ENCODE measurements at regions not wholly inside any gene's neighbourhood (a gene's known extent, or its start where the extent isn't known, plus 50 kb on each side); places are given as distances from the start of the nearest gene placed in this dataset.

DNA sequence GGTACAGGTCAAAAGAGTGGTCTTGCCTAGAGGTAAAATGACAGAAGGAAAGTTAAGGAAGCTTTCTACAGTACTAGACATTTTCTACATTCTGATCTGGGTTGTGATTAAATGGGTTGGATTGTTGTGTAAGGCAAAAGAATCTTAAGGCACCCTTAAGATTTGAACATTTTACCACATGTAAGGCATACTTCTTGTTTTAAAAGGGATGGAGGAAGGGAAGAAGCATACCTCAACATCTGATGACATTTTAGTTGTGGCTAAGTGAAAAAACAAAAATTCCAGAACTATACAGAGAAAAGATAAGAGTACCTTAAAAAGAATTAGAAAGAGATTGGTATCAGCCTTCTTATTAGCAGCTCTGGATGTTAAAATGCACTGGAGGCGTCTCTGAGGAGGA, 356.0 kb upstream of the CADM1 start:
- TF ChIP-seq, protein P1, sequence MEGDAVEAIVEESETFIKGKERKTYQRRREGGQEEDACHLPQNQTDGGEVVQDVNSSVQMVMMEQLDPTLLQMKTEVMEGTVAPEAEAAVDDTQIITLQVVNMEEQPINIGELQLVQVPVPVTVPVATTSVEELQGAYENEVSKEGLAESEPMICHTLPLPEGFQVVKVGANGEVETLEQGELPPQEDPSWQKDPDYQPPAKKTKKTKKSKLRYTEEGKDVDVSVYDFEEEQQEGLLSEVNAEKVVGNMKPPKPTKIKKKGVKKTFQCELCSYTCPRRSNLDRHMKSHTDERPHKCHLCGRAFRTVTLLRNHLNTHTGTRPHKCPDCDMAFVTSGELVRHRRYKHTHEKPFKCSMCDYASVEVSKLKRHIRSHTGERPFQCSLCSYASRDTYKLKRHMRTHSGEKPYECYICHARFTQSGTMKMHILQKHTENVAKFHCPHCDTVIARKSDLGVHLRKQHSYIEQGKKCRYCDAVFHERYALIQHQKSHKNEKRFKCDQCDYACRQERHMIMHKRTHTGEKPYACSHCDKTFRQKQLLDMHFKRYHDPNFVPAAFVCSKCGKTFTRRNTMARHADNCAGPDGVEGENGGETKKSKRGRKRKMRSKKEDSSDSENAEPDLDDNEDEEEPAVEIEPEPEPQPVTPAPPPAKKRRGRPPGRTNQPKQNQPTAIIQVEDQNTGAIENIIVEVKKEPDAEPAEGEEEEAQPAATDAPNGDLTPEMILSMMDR (IDR thresholded peaks at IDR 0.05; ENCODE audit: extremely low read depth, insufficient read depth, missing control alignments) = no peak
- in situ Hi-C loops (cut with MboI; ENCODE audit: low pct_unique_long_range_greater_than_20kb, low sequenced_read_pairs, unreplicated experiment) = no loop called here
- DNase-seq (ENCODE audit: low spot score) = no peak

DNA sequence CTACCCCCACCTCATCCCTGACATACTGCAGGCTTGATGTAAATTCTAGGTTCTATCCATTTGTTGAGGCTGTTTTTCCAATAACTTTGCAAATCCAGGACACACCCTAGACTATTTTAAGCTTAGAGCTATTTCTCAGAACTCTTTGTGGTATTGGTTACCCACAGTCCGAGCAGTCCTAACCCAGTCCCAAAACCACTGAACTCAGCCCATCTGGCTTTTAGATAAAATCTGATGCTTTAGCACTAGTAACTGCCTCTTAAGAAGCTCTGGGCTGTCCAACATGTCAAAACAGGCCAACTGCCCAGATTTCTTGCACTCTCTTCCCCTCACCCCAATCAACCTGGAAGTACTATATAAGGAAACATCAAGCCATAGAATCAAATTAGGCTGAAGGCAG, 344.4 kb upstream of the CADM1 start:
- TF ChIP-seq, protein P1 (IDR thresholded peaks at IDR 0.05; ENCODE audit: extremely low read depth, insufficient read depth, missing control alignments) = no peak
- no peak for DNase-seq (ENCODE audit: low spot score)
- in situ Hi-C loops (cut with MboI; ENCODE audit: low pct_unique_long_range_greater_than_20kb, low sequenced_read_pairs, unreplicated experiment) = no loop called here

DNA sequence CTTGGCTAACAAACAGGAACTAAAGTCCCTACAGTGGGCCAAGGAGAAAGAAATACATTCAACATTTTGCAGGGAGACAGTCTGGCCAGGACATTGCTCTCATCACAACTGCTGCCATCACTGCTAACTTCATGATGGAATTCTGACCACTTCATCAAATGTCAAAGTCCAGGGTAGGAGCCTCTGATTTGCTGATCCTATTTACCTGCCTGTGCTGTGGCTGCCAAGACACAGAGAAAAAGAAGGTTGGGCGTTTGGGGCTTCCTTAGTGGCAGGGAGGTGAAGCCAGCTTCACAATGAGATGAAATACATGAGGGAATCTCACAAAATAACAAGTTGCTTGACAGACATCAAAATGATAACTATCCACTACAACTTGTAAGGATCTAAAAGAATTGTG, 343.9 kb upstream of the CADM1 start:
- TF ChIP-seq, protein P1 (IDR thresholded peaks at IDR 0.05; ENCODE audit: extremely low read depth, insufficient read depth, missing control alignments) = no peak
- DNase-seq (ENCODE audit: low spot score) = no peak
- in situ Hi-C loops (cut with MboI; ENCODE audit: low pct_unique_long_range_greater_than_20kb, low sequenced_read_pairs, unreplicated experiment) = no loop called here

DNA sequence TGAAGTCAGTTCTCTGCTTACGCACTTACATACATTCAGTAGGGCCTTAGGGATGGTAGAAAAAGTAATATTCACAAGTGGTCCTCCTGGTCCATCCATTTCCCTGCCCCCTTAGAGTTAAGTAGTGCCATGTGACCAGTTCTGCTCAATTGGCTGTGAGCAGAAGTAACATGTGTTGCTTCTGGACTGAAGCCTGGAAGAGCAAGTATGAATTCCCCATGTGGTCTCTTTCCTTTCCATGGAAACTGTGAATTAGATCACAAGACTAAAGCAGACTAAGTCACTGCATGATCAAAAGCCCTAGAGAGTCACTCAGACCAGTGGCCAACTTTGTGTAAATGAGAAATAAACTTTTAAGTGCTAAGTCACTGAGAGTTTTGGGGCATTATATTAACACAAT, 341.7 kb upstream of the CADM1 start:
- DNase-seq (ENCODE audit: low spot score) = no peak
- TF ChIP-seq, protein P1 (IDR thresholded peaks at IDR 0.05; ENCODE audit: extremely low read depth, insufficient read depth, missing control alignments) = no peak

DNA sequence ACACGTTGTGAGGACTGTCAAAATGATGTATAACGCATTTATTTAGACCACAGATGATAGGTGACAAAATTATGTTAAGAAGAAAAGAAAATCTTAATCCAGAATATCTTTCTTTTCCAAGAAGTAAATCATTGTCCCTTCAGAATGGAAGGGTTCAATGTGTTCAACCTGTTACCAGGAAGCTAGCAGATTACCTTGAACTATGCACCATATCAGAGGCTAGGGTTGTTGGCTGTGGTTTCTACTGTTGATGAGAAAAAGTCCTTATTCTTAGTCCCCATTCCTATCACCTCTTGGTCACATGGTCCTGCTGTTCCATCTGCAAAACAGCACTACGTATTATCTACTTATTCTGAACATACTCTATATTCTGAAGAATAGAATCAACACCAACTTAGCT, 339.5 kb upstream of the CADM1 start:
- TF ChIP-seq, protein P1 (IDR thresholded peaks at IDR 0.05; ENCODE audit: extremely low read depth, insufficient read depth, missing control alignments) = no peak
- in situ Hi-C loops (cut with MboI; ENCODE audit: low pct_unique_long_range_greater_than_20kb, low sequenced_read_pairs, unreplicated experiment) = no loop called here
- DNase-seq (ENCODE audit: low spot score) = no peak

More for the DNA sequence above, 341.7 kb upstream of the CADM1 start:
- in situ Hi-C loops (cut with MboI; ENCODE audit: low pct_unique_long_range_greater_than_20kb, low sequenced_read_pairs, unreplicated experiment) = no loop called here

DNA sequence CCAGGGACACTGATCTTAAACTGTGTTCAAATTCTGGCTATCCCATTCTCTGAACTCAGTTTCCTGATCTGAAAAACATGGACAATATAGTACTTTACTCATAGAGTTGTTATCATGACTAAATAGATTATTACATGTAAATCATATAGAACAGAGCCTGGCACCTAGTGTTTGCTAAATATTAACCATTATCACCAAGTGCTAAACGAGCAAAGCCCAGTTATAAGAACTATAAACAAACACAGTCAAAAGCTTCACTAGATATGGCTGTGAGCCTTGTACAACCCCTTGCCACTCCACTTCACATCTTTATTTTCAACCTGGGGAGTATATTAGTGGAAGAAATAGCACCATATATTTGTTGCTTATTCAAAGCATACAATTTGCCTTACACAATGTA, 338.9 kb upstream of the CADM1 start:
- in situ Hi-C loops (cut with MboI; ENCODE audit: low pct_unique_long_range_greater_than_20kb, low sequenced_read_pairs, unreplicated experiment) = no loop called here
- DNase-seq (ENCODE audit: low spot score) = no peak
- TF ChIP-seq, protein P1 (IDR thresholded peaks at IDR 0.05; ENCODE audit: extremely low read depth, insufficient read depth, missing control alignments) = no peak

DNA sequence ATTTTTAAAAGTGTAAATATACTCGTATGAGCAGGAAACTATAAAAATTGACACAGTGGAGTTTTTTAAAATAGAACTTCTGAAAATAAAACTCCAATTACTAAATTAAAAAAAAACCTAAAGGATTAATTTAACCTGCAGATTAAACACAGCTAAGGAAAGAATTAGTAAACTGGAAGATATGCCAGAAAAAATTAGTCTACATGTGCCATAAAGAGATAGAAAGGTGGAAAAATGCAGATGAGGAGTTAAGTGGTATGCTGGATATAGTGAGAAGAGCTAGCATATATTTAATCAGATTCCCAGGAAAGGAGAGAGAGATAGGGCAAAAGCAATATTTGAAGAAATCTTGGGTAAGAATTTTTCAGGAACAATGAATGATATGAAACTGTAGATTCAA, 315.8 kb upstream of the CADM1 start:
- no peak for DNase-seq (ENCODE audit: low spot score)
- in situ Hi-C loops (cut with MboI; ENCODE audit: low pct_unique_long_range_greater_than_20kb, low sequenced_read_pairs, unreplicated experiment) = no loop called here
- TF ChIP-seq, protein P1 (IDR thresholded peaks at IDR 0.05; ENCODE audit: extremely low read depth, insufficient read depth, missing control alignments) = no peak

All from GM13977 (cell line).